ENCODE measurements at regions not wholly inside any gene's neighbourhood (a gene's known extent, or its start where the extent isn't known, plus 50 kb on each side); places are given as distances from the start of the nearest gene placed in this dataset.

DNA sequence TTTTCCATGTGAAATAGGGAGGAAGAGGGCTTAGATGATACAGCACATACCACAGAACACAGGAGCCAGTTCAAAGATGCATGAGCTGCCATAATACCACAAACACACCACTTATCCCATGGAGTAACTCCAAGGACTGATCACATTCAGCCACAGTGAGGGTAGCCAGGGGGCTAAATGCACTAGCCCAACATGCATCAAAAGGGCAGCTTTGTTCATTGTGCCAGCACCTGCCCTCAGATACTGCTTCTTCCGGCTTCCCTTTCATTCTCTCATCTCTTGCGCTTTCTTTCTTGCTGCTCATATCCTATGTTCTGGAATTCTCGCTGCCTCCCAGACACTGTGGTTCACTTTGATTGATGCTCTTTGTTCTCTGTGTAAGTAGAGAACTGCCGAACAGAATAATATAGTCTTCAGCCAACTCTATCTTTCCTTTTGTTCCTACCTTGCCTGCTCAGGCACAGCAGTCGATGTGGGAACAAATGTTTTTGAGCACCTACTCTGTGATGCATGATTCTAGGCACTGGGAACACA is 50.0 kb upstream of the SYT6 start:
- TF ChIP-seq, protein P1, sequence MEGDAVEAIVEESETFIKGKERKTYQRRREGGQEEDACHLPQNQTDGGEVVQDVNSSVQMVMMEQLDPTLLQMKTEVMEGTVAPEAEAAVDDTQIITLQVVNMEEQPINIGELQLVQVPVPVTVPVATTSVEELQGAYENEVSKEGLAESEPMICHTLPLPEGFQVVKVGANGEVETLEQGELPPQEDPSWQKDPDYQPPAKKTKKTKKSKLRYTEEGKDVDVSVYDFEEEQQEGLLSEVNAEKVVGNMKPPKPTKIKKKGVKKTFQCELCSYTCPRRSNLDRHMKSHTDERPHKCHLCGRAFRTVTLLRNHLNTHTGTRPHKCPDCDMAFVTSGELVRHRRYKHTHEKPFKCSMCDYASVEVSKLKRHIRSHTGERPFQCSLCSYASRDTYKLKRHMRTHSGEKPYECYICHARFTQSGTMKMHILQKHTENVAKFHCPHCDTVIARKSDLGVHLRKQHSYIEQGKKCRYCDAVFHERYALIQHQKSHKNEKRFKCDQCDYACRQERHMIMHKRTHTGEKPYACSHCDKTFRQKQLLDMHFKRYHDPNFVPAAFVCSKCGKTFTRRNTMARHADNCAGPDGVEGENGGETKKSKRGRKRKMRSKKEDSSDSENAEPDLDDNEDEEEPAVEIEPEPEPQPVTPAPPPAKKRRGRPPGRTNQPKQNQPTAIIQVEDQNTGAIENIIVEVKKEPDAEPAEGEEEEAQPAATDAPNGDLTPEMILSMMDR (IDR thresholded peaks at IDR 0.05) = no peak
- no peak for TF ChIP-seq POLR2A (IDR thresholded peaks at IDR 0.05)

Data from adrenal gland (tissue), 5 donors.